GM23338 (cell line): ENCODE measurements at regions not wholly inside any gene's neighbourhood (a gene's known extent, or its start where the extent isn't known, plus 50 kb on each side); places are given as distances from the start of the nearest gene placed in this dataset.

Source experiments
- ATAC-seq: fragments of 200-7000 bp; cut with Tn5 transposase; 3 replicates; pipeline ENCODE4 v1.9.1; 2020
- DNase-seq: peaks from one replicate; pipeline ENCODE4 v3.0.0-alpha.2; 2015; ENCODE audit warnings: low spot score
- H2AFZ ChIP-seq: fragments of 200-600 bp; sonication (generic); 2 replicates; pipeline ENCODE4 v1.8.0; 2016; ENCODE audit warnings: antibody characterized with exemption, mild to moderate bottlenecking, moderate library complexity
- H3F3A ChIP-seq: fragments of 200-600 bp; sonication (generic); replicated peaks from 2 replicates; pipeline ENCODE4 v1.8.0; 2017; ENCODE audit warnings: antibody characterized with exemption, mixed run types, low read depth
- H3K27ac ChIP-seq: fragments of 200-600 bp; sonication (generic); 2 replicates; pipeline ENCODE4 v1.6.1; 2016; ENCODE audit warnings: low read depth
- H3K27me3 ChIP-seq: fragments of 200-600 bp; sonication (generic); 2 replicates; pipeline ENCODE4 v1.8.0; 2016; ENCODE audit warnings: mild to moderate bottlenecking, mixed run types, moderate library complexity; ENCODE audit not compliant: insufficient read depth
- H3K36me3 ChIP-seq: fragments of 200-600 bp; sonication (generic); 2 replicates; pipeline ENCODE4 v1.8.0; 2016; ENCODE audit warnings: mild to moderate bottlenecking; ENCODE audit not compliant: insufficient read depth
- H3K4me1 ChIP-seq: fragments of 200-600 bp; sonication (generic); 2 replicates; pipeline ENCODE4 v1.8.0; 2016; ENCODE audit warnings: mild to moderate bottlenecking, moderate library complexity; ENCODE audit not compliant: insufficient read depth
- H3K4me2 ChIP-seq: fragments of 200-600 bp; sonication (generic); 2 replicates; pipeline ENCODE4 v1.7.1; 2017; ENCODE audit warnings: mixed run types
- H3K4me3 ChIP-seq: fragments of 200-600 bp; sonication (generic); 2 replicates; pipeline ENCODE4 v1.6.1; 2016; ENCODE audit warnings: mixed run types
- H3K79me2 ChIP-seq: fragments of 200-600 bp; sonication (generic); replicated peaks from 2 replicates; pipeline ENCODE4 v1.8.0; 2017; ENCODE audit warnings: mild to moderate bottlenecking; ENCODE audit not compliant: insufficient read depth
- H3K9me2 ChIP-seq: fragments of 200-600 bp; sonication (generic); 2 replicates; pipeline ENCODE4 v1.8.0; 2017; ENCODE audit not compliant: insufficient read depth
- H4K20me1 ChIP-seq: fragments of 200-600 bp; sonication (generic); replicated peaks from 2 replicates; pipeline ENCODE4 v1.8.0; 2017; ENCODE audit warnings: mild to moderate bottlenecking; ENCODE audit not compliant: insufficient read depth
- H3K27ac Mint-ChIP-seq: 2 replicates; pipeline ENCODE4 v1.8.0; 2020; ENCODE audit warnings: inconsistent platforms, mild to moderate bottlenecking, moderate library complexity, mixed read lengths
- H3K27me3 Mint-ChIP-seq: 3 replicates; pipeline ENCODE4 v1.8.0; 2022; ENCODE audit warnings: low read depth, mild to moderate bottlenecking, moderate library complexity, mixed read lengths, inconsistent platforms; ENCODE audit not compliant: insufficient read depth, poor library complexity
- H3K36me3 Mint-ChIP-seq: 3 replicates; pipeline ENCODE4 v1.8.0; 2021; ENCODE audit warnings: low read depth, mild to moderate bottlenecking, inconsistent platforms, moderate library complexity, mixed read lengths
- H3K4me1 Mint-ChIP-seq: 3 replicates; pipeline ENCODE4 v1.8.0; 2020; ENCODE audit warnings: mild to moderate bottlenecking, inconsistent platforms, mixed read lengths
- H3K4me3 Mint-ChIP-seq: 3 replicates; pipeline ENCODE4 v1.8.0; 2021; ENCODE audit warnings: moderate library complexity, mild to moderate bottlenecking, inconsistent platforms, mixed read lengths
- H3K9me3 Mint-ChIP-seq: 3 replicates; pipeline ENCODE4 v1.8.0; 2020; ENCODE audit warnings: moderate library complexity, mild to moderate bottlenecking, inconsistent platforms, mixed read lengths
- CREB1 ChIP-seq: fragments of 250-450 bp; sonication (Bioruptor Pico); IDR thresholded peaks from 2 replicates; pipeline ENCODE4 v1.5.0; 2020; ENCODE audit warnings: low read depth, mild to moderate bottlenecking, moderate library complexity
- EZH2 ChIP-seq: fragments of 200-600 bp; sonication (generic); IDR thresholded peaks from one replicate; pipeline ENCODE4 v1.8.0; 2017; ENCODE audit warnings: antibody characterized with exemption, mild to moderate bottlenecking, low read depth; ENCODE audit not compliant: unreplicated experiment
- EZH2phosphoT487 ChIP-seq: fragments of 200-600 bp; sonication (generic); IDR thresholded peaks from one replicate; pipeline ENCODE4 v1.8.1; 2018; ENCODE audit warnings: antibody characterized with exemption; ENCODE audit not compliant: unreplicated experiment
- REST ChIP-seq: IDR thresholded peaks from one replicate; pipeline ENCODE4 v1.6.1; 2018; ENCODE audit warnings: antibody characterized with exemption; ENCODE audit not compliant: unreplicated experiment
- ZNF331 ChIP-seq: fragments of 250-450 bp; sonication (Bioruptor Pico); IDR thresholded peaks from 2 replicates; pipeline ENCODE4 v1.5.0; 2020; ENCODE audit warnings: low read depth, mild to moderate bottlenecking, moderate library complexity
- TF ChIP-seq, protein P1 (sequence below), 2 experiments: fragments of 200-600 bp in 1 of 2; sonication (generic) in 1 of 2; conservative IDR thresholded peaks; 2 replicates each; pipeline versions ENCODE4 v1.5.1 to v1.6.1; 2016 to 2017; ENCODE audit warnings: antibody characterized with exemption in 2 of 2, low read depth in 2 of 2, mild to moderate bottlenecking in 2 of 2, moderate library complexity in 1 of 2

- Histone ChIP-seq H3K4me2 (no peak overlapping the region), H3F3A (no peaks in the 10 kb centered on the region), H4K20me1 (no peaks in the 10 kb centered on the region), H3K27me3 (no peaks in the 10 kb centered on the region), H3K36me3 (no peaks in the 10 kb centered on the region), H3K9me2 (peaks cover 26% of the 10 kb centered on the region), H2AFZ (no peak overlapping the region), H3K4me3 (no peak overlapping the region), H3K79me2 (no peaks in the 10 kb centered on the region), H3K4me1 (peaks cover 9% of the 10 kb centered on the region; the same call in 1 of the 2 replicates), H3K27ac (no peak overlapping the region)
- Mint-ChIP-seq H3K27me3 (peaks cover 6% of the 10 kb centered on the region), H3K36me3 (peaks cover 2% of the 10 kb centered on the region; the same call in 1 of the 3 replicates), H3K4me3 (no peak overlapping the region), H3K27ac (no peak overlapping the region), H3K9me3 (peaks cover 11% of the 10 kb centered on the region), H3K4me1 (peaks cover 3% of the 10 kb centered on the region)
- ATAC-seq (no peak), DNase-seq (no peak)
- TF ChIP-seq, protein P1, sequence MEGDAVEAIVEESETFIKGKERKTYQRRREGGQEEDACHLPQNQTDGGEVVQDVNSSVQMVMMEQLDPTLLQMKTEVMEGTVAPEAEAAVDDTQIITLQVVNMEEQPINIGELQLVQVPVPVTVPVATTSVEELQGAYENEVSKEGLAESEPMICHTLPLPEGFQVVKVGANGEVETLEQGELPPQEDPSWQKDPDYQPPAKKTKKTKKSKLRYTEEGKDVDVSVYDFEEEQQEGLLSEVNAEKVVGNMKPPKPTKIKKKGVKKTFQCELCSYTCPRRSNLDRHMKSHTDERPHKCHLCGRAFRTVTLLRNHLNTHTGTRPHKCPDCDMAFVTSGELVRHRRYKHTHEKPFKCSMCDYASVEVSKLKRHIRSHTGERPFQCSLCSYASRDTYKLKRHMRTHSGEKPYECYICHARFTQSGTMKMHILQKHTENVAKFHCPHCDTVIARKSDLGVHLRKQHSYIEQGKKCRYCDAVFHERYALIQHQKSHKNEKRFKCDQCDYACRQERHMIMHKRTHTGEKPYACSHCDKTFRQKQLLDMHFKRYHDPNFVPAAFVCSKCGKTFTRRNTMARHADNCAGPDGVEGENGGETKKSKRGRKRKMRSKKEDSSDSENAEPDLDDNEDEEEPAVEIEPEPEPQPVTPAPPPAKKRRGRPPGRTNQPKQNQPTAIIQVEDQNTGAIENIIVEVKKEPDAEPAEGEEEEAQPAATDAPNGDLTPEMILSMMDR (conservative IDR thresholded peaks at IDR 0.05; ENCODE audit: low read depth in 2 of 2) = no peak
- no peak for TF ChIP-seq ZNF331 (CRISPR knock-in tag)
- TF ChIP-seq EZH2 = no peak
- no peak for TF ChIP-seq CREB1 (CRISPR knock-in tag)
- TF ChIP-seq EZH2phosphoT487 = no peak
These were observed 166.5 kb downstream of the SUCLG1 start for GRCh38 chr2:84292545-84292944.

- Histone ChIP-seq H3K9me2 (peaks cover 23% of the 10 kb centered on the region), H3K27ac (no peak overlapping the region), H3K27me3 (no peaks in the 10 kb centered on the region), H3K36me3 (no peaks in the 10 kb centered on the region), H3F3A (no peaks in the 10 kb centered on the region), H3K4me2 (no peak overlapping the region), H3K79me2 (no peaks in the 10 kb centered on the region), H3K4me1 (no peaks in the 10 kb centered on the region), H3K4me3 (no peak overlapping the region), H2AFZ (no peak overlapping the region), H4K20me1 (no peaks in the 10 kb centered on the region)
- Mint-ChIP-seq H3K9me3 (peaks cover 13% of the 10 kb centered on the region), H3K27ac (no peak overlapping the region), H3K4me3 (no peak overlapping the region), H3K36me3 (peaks cover 6% of the 10 kb centered on the region; the same call in 2 of the 3 replicates), H3K27me3 (peaks cover 5% of the 10 kb centered on the region), H3K4me1 (no peaks in the 10 kb centered on the region; the same call in 2 of the 3 replicates)
- DNase-seq = no peak
- ATAC-seq = no peak
- TF ChIP-seq EZH2phosphoT487 (no peak), REST (no peak), ZNF331 (CRISPR knock-in tag) (no peak), EZH2 (no peak)
- TF ChIP-seq, protein P1 (conservative IDR thresholded peaks at IDR 0.05; ENCODE audit: low read depth in 2 of 2) = no peak
These were observed 168.5 kb downstream of the SUCLG1 start for GRCh38 chr2:84290537-84290936.
